HG03135 (cell line): ENCODE measurements at regions not wholly inside any gene's neighbourhood (a gene's known extent, or its start where the extent isn't known, plus 50 kb on each side); places are given as distances from the start of the nearest gene placed in this dataset.
A peak's percentile ranks its signal among the peaks of the same experiment; 100 is the strongest.

Experiments
- ATAC-seq: cut with Tn5 transposase; IDR thresholded peaks from one replicate; pipeline ENCODE4 v1.9.1; 2021; ENCODE audit warnings: mild to moderate bottlenecking, moderate library complexity; ENCODE audit not compliant: unreplicated experiment

DNA sequence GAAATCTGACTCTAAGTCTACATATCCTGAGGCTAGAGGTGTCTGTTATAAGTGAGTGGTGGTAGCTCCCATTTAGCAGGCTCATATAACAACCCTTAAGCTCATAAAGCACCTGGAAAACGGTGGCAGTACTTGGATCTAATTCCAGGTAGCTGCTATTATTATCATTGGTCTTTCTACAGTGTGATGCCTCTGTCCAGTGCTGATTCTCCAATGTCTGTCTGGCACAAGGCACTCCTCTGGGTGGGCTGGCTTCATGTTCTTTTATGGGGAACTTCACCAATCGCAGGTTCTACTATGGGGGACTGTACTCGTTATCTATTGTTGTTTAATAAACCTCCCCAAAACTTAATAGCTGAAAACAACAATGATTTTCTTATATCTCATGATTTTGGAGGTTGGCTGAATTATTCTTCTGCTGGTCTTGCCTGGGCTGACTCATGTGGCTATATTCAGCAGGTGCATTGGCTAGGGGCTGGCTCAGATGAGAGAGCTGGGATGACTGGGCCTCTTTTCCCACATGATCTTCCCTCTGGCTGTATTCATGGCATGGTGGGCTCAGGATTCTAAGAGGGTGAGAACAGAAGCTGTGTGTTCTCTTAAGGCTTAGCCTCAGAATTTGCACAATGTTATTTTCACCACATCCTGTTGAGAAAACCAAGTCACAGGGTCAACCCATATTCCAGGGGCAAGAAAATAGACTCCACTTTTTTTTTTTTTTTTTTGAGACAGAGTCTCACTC is 93.0 kb upstream of the PCGF5 start:
- no peak for ATAC-seq

DNA sequence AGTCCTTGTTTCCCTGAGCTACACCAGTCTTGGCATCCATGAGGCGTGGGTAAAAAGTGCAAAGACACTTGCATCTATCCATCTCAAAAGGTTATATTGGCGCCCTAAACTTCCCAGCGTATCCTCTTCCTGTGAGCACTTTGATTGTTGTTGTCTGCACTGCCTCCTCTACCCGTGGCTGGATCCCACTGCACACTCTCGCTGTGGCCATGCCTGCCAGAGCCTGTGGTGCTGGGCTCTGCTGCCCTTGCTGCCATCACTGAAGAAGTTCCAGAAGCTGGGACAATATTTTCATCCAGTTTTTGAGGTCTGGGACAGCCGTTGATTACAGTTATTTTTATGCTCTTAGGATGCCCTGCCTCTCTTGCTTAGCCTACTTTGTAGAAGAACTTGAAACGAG is 85.3 kb upstream of the PCGF5 start:
- no peak for ATAC-seq

DNA sequence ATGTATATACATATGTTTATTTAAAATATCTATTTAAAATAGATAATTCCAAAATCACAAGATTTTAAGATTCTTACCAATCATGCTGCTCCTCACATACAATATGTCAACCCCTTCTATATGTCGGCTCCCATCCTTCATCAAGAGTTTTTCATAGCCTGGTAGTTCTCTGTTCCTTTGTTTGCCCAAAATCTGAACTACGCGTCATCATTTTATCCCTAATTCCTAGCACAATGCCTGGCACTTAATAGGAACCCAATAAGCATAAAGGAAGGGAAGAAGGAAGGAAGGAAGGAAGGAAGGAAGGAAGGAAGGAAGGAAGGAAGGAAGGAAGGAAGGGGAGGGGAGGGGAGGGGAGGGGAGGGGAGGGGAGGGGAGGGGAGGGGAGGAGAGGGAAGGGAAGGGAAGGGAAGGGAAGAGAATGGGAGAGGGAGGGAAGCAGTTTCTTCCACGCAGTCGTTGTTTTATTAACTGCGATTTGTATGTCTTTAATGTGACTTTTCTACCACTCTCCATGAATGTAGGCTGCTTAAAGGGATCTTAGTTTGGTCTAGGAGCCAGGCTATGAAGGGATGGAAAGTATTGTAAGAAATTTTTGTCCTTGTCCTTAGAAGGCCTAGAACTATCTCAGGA is 83.3 kb upstream of the PCGF5 start:
- no peak for ATAC-seq

DNA sequence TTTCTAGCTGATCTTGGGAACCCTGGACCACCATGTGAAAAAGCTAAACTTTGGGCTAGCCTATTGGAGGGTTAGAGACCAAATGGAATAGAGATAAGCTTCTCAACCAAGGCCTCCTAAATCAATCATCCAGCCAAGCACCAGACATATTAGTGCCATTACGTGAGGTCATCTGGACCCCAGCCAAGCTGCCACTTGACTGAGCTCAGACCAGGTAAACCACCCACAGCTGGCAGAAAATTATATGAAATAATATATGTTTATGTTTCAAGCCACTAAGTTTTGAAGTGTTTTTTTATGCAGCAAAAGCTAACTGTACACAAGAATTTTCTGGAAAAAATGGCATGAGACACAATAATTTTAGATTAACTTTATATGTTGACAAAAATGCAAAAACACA is 82.6 kb upstream of the PCGF5 start:
- no peak for ATAC-seq

DNA sequence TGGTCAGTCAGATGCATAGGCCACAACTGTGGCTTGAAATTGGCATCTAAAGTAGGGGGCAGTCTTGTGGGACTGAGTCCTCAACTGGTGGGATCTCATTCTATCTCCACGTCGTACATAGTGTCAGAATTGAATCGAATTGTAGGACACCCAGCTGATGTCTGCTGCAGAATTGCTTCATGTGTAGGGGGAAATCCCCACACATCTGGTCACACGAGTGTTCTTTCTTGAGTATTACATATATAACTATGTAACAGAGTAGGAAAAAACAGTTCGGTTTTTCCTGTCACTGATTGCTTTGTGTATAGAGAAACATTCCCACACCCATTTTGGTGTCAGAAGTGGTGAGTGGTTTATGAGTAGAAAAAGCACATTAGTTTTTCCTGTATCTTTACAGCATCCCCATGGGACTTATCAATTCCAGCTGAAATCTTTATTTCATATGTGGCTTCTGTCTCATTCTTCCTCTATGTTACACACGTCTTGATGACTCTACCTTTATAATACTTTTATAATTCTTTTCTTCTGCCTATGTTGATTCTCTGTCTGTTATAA is 79.4 kb upstream of the PCGF5 start:
- no peak for ATAC-seq

DNA sequence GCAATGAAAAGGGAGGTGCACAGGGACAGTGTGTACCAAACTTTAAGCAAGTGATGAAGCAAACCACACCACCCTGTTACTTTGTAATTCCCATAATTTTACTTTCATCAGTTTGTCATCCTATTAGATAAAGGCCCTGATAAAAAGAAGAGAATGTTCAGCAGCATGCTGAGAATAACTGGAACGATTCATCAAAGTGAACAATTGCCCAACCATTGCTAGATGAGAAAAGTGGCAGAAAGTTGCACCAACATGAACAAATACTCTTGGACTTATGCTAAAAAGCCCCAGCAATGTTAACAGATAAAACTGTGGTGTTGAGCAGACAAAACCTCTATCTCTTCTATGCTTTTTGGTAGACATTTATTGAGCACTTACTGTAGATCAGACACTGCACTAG is 75.5 kb upstream of the PCGF5 start:
- ATAC-seq, result no peak

DNA sequence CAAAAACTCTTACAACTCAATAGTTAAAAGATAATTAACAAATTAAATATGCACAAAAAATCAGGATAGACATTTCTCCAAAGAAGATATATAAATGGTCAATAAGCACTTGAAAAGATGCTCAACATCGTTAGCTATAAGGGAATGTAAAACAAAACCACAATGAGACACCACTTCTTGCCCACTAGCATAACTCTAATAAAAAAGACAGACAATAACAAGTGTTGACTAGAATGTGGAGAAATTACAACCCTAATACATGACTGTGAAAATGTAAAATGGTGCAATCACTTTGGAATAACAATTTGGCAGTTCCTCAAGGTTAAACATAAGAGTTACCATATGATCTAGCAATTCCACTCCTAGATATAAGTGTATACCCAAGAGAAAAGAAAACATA is 74.3 kb upstream of the PCGF5 start:
- ATAC-seq, result no peak

DNA sequence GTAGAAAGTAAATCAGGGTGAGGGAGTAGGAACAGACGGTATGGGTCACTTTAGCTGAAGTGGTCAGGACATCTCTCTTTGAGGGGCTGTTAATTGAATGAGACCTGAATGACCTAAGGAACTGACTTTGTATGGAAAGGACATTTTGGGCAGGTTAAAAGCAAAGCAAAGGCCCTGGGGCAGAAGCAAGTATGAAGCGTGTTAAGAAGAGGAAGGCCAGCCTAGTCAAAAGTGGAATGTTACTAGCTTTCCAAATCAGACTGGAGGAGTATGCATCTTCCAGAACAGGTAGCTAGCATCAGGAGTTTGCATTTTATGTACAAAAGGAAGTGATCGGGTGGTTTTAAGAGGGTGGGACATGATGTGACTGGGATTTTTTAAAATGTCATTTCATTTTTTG is 70.9 kb upstream of the PCGF5 start:
- ATAC-seq, result no peak

DNA sequence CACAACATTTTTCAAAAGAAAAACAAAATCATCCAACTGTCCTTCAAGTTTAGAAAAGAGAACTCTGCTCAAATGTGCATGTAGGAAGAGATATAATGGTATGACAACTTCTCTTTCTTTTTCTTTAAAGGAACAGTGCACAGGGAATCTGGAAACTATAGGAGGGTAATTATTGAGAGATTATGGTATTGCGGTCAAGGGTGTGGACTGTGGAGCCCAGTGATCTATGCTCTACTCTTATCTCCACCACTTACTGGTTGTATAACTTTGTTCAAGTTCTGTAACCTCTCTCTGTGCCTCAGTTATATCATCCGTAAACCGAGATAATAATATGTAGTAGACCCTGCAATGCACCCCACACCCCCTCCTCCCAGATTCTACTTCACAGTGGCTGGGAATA is 69.8 kb upstream of the PCGF5 start:
- no peak for ATAC-seq

DNA sequence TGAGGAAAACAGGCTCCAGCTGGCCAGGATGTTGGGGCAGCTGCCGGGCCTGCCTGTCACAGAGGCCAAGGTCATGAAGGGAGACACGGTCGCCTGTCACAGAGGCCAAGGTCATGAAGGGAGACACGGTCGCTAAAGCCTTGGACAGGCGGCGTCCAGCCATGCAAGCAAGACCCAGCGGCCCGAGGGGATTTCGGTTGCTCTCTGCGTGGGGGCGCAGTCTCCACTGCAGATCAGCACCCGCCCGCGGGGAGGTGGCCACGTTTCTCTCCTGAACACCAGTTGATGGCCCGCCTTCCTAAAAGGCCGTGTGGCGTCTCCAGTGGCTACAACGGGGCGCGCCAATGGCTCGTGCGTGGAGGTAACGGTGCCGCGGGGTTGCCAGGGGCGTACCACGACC is 67.0 kb upstream of the PCGF5 start:
- no peak for ATAC-seq

DNA sequence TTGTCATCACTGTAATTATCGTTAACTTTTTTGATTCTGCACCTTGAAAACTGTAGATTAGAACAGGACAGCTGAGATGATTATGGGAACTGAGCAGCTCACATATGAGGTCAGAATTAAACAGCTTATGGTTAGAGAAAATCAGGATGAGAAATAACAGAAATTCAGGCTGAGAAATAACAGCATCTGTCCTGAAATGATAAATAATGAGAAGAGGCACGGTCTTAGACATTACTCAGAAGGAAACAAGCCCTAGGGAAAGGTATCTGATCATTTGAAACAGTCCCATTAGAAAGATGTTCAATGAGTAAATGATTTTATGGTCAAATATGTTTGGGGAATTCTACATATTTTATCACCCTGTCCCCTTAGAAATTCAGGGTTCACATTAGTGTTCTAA is 65.6 kb upstream of the PCGF5 start:
- ATAC-seq, result no peak

DNA sequence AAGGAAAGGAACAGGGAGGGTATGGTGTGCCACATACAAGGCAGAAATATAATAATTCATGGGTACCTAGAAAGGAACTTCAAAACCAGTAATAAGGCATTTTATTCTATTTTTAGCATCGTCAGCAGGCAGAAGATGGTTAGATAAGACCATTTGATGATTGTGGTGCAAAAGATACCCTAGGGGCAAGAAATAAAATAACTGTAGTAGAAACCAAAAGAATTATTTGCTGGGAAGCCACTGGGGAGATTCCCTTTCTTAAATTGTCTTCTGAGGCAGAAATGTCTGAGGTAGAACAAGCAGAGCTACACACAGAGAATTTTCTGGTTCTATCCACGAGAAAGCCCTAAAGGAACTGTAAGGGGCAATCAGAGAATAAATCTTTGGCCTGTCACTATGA is 64.3 kb upstream of the PCGF5 start:
- no peak for ATAC-seq

DNA sequence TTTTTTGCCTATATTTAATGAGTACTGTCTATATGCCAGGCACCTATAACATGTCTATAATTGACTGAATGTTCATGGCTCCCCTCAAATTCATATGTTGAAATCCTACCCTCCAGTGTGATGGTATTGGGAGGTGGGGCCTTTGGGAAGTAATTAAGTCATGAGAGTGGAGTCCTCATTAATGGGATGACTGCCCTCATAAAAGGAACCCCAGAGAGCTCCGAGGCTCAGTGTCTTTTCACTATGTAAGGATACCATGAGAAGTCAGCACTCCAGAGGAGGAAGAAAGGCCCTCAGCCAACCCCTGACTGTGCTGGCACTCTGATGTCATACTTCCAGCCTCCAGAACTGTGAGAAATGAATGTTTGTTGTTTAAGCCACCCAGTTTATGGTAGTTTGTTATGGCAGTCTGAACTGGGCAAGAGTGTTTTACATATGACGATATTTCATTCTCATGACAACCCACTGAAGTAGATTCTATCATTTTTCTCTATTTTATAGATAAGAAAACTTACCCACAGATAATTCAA is 61.1 kb upstream of the PCGF5 start:
- ATAC-seq, result no peak

DNA sequence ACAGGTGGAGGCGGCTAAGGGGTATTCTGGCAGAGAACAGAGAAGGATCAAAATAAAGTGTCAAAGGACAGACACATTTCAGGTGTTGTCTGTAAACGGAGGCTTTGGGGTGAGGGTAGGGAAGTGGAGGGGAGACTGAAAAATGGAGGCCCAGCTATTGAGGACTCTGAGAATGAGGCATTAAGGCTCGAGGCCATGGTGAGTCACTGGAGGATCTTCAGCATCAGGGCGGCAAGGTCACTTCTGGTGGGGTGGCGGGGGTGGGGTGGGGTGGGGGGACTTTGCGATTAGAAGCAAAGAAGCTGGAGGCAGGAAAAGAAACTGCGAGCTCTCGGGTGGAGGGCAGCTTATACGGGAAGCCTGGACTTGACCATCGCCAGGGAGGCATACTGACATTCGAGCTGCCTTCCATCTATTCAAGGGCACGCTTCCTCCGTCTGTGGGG is 58.4 kb upstream of the PCGF5 start:
- no peak for ATAC-seq

DNA sequence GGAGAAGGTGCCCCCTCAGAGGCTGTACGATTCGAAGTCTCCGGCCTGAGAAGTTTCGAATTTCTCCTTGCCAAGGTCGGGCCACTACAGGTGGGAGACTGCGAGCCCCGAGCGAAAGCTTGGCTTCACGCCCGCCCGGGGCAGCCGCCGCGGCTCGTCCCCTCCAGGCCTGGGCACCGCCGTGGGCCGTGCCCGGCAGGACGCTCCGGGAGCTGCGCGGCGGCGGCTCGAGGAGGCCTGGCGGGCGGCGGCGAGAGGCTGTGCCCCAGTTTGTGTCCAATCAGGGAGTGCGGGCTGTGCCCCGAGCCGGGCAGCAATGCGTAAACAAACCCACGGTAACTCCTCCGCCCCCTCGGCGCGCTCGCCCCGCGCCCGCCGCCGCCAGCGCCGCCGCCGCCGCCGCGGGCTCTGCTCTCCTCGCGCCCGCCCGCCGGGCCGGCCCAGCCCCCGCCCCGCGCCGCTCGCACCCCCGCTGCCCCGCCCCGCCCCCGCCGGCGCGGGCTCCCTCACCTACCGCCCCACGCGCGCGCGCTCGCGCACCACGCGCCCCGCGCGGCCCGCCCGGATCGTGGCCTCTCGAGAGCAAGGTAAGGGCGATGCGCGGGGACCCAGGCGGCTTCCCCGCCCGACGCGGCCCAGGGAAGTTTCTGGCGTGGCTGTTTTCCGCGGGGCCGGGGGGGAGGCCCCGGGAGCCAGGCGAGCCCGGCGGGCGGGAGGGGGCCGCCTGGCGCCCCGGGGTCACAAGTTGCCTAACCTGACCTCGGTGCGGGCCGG is 57.8 kb upstream of the PCGF5 start:
- peak; percentile 49 for ATAC-seq

DNA sequence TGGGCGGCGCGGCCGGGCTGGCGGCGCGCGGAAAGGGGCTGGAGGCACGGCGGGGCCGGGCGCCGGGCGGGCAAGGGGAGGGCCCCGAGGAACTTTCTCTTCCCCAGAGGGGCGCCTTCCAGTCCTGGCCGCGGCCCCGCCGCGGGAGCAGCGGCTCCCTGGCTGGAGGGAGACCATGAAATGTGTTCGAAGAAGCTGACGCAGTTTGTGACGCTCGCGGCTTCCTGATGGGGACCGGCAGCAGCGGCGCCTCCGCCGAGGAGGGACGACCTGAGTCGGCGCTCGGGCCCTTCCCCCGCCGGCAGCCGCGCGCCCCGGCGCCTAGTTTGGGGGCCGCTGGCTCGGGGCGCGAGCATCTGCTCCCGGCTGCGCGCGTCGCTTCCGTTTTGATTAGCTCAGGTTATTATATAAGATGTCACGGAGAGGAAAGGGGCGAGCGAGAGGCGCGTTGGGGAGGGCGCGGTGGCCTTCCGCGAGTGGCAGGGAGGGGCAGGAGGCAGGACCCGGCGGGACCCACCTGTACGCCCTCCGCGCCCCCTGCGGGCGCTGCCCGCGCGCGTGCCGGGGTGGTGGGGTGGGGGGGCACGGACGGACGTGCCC is 57.1 kb upstream of the PCGF5 start:
- ATAC-seq, result peak; percentile 52

DNA sequence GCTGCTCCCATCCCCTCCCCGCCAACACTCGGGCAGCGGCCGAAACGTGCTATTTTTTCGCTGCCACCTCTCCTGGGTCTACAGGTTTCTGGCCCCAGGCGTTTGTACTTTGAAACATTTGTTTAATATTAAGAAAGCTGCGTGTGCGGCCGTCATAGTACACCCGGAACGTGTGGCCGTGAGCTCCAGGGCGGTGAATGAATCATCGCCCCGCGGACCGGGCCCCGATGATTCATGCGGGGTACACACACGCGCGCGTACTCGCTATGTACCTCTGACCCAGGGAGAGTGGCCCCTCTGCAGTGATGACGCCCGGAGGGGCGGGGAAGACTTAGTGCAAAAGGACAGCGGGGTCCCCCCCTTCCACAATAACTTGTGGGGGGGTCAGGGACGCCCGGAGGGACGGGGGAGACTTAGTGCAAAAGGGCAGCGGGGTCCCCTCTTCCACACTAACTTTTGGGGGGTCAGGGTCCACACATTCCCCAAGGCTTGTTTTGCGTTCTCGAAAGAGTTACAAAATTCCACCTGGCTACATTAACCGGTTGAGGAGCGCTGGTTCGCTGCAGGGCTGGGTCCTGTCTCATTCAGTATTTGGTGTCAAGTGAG is 56.5 kb upstream of the PCGF5 start:
- ATAC-seq, result peak; percentile 27

DNA sequence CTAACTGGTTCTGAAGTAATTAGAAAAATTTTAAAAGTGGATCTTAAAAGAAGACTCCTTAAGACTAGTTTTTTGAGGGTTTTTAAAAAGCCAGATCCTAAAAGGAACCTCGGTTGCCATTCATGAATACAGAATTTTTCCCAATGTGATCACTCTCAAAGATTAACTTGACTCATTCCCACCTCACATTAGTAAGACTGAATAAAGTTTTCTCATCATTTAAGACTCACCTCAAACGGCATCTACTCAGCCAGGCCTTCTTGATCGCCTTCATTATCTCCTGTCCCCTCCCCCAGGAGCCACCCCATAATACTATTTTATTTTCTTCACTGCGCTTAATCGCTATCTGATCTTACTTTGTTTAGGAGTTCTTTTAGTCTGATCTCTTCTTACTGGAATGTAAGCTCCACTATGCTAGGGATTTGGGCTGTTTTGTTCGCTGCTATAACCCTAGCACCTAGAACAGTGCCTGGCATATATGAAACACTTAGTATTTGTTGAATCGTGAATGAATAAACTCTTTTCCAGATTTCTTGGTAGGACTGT is 55.9 kb upstream of the PCGF5 start:
- ATAC-seq, result no peak

DNA sequence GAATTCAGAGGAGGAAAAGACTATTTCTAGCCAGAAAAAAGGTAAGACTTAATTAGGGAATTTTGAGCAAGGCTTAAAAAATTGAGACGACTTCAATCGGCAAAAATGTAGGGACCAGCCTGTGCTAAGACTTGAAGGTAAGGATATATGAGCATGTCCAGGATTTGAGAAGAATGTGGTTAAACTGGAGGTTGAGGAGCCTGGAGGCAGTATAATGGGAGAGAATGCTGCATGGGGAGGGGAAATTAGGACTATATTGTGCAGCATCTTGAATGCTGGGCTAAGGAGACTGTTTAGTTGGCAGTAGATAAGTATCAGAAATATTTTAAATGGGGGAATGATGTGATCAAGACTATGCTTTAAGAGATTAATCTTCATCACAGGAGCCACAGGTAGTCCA is 53.1 kb upstream of the PCGF5 start:
- no peak for ATAC-seq

DNA sequence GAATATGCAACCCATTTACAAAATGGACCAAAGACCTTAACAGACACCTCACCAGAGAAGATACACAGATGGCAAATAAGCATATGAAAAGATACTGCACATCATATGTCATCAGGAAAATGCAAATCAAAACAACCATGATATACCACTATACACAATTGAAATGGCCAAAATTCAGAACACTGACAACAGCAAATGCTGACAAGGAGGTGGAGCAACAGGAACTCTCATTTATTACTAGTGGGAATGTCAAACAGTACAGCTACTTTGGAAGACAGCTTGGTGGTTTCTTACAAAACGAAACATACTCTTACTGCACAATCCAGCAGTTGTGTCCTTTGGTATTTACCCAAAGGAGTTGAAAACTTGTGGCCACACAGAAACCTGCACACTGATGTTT is 50.0 kb upstream of the PCGF5 start:
- ATAC-seq, result no peak
